Neural cell (in vitro differentiated cells): ENCODE measurements at regions not wholly inside any gene's neighbourhood (a gene's known extent, or its start where the extent isn't known, plus 50 kb on each side); places are given as distances from the start of the nearest gene placed in this dataset.

ENCODE experiments used
- H2AFZ ChIP-seq: fragments of 200-600, 300-800 bp; sonication (generic), shearing (Covaris generic); 2 replicates; pipeline ENCODE4 v1.6.0; 2014; ENCODE audit warnings: low read depth, mild to moderate bottlenecking, antibody characterized with exemption, low read length, moderate library complexity
- H3F3A ChIP-seq: fragments of 200-600 bp; shearing (Covaris generic); 2 replicates; pipeline ENCODE4 v1.6.1; 2016; ENCODE audit warnings: mild to moderate bottlenecking, moderate library complexity, mixed read lengths, antibody characterized with exemption, low read length; ENCODE audit not compliant: insufficient read depth, poor library complexity, severe bottlenecking
- H3K27ac ChIP-seq: fragments of 200-600, 300-800 bp; sonication (generic), shearing (Covaris generic); 2 replicates; pipeline ENCODE4 v1.5.1; 2014; ENCODE audit warnings: mild to moderate bottlenecking, low read length, moderate library complexity
- H3K27me3 ChIP-seq: fragments of 300-800, 200-600 bp; sonication (generic), shearing (Covaris generic); 2 replicates; pipeline ENCODE4 v1.6.0; 2014; ENCODE audit warnings: mild to moderate bottlenecking, low read depth, low read length, moderate library complexity; ENCODE audit not compliant: insufficient read depth
- H3K36me3 ChIP-seq: fragments of 300-800, 200-600 bp; sonication (generic), shearing (Covaris generic); 2 replicates; pipeline ENCODE4 v1.5.1; 2014; ENCODE audit warnings: mild to moderate bottlenecking, antibody characterized with exemption, low read length, moderate library complexity; ENCODE audit not compliant: insufficient read depth
- H3K4me2 ChIP-seq: fragments of 300-800, 200-600 bp; sonication (generic), shearing (Covaris generic); 2 replicates; pipeline ENCODE4 v1.6.0; 2014; ENCODE audit warnings: mild to moderate bottlenecking, low read length
- H3K4me3 ChIP-seq: fragments of 300-800, 200-600 bp; sonication (generic), shearing (Covaris generic); 2 replicates; pipeline ENCODE4 v1.5.1; 2014; ENCODE audit warnings: mild to moderate bottlenecking, low read length, moderate library complexity
- H3K79me2 ChIP-seq: fragments of 200-600 bp; shearing (Covaris generic); replicated peaks from 2 replicates; pipeline ENCODE4 v1.6.0; 2014; ENCODE audit warnings: mild to moderate bottlenecking, low read length, moderate library complexity; ENCODE audit not compliant: insufficient read depth
- H3K9ac ChIP-seq: fragments of 300-800, 200-600 bp; sonication (generic), shearing (Covaris generic); 2 replicates; pipeline ENCODE4 v1.6.1; 2016; ENCODE audit warnings: mild to moderate bottlenecking, low read length, mixed read lengths
- H3K9me2 ChIP-seq: fragments of 200-600 bp; shearing (Covaris generic); 2 replicates; pipeline ENCODE4 v1.6.1; 2016; ENCODE audit warnings: mild to moderate bottlenecking, low read length, mixed read lengths; ENCODE audit not compliant: insufficient read depth
- H3K9me3 ChIP-seq: fragments of 200-600, 300-800 bp; sonication (generic), shearing (Covaris generic); 2 replicates; pipeline ENCODE4 v1.6.1; 2016; ENCODE audit warnings: mild to moderate bottlenecking, mixed run types, low read length, moderate library complexity, mixed read lengths
- H4K20me1 ChIP-seq: fragments of 200-600 bp; shearing (Covaris generic); 2 replicates; pipeline ENCODE4 v1.6.1; 2016; ENCODE audit warnings: mild to moderate bottlenecking, mixed run types; ENCODE audit not compliant: insufficient read depth
- EP300 ChIP-seq: fragments of 450-650 bp; conservative IDR thresholded peaks from 2 replicates; pipeline ENCODE4 v1.6.1; 2014; ENCODE audit warnings: antibody characterized with exemption, mild to moderate bottlenecking, moderate library complexity; ENCODE audit not compliant: poor library complexity, severe bottlenecking
- EZH2 ChIP-seq: fragments of 200-600, 300-800 bp; shearing (Covaris generic), sonication (generic); IDR thresholded peaks from 2 replicates; pipeline ENCODE4 v1.6.1; 2014; ENCODE audit warnings: antibody characterized with exemption, low read length, borderline replicate concordance, mild to moderate bottlenecking; ENCODE audit not compliant: insufficient read depth, poor library complexity, severe bottlenecking
- MXI1 ChIP-seq: fragments of 450-650 bp; conservative IDR thresholded peaks from 2 replicates; pipeline ENCODE4 v1.6.1; 2014; ENCODE audit warnings: antibody characterized with exemption, mild to moderate bottlenecking; ENCODE audit not compliant: poor library complexity, severe bottlenecking
- POLR2AphosphoS5 ChIP-seq: IDR thresholded peaks from 2 replicates; pipeline ENCODE4 v1.6.1; 2012
- RAD21 ChIP-seq: fragments of 450-650 bp; conservative IDR thresholded peaks from 2 replicates; pipeline ENCODE4 v1.6.1; 2014; ENCODE audit warnings: antibody characterized with exemption, mild to moderate bottlenecking, moderate library complexity
- SMC3 ChIP-seq: fragments of 450-650 bp; conservative IDR thresholded peaks from 2 replicates; pipeline ENCODE4 v1.6.1; 2014; ENCODE audit warnings: antibody characterized with exemption, mild to moderate bottlenecking, moderate library complexity; ENCODE audit not compliant: poor library complexity
- TAF1 ChIP-seq: IDR thresholded peaks from 2 replicates; pipeline ENCODE4 v1.6.1; 2012; ENCODE audit warnings: low read depth
- TF ChIP-seq, protein P1 (sequence below): IDR thresholded peaks from 2 replicates; pipeline ENCODE4 v1.6.1; 2012; ENCODE audit warnings: borderline replicate concordance
- TF ChIP-seq, protein P2 (sequence below): fragments of 450-650 bp; IDR thresholded peaks from 2 replicates; pipeline ENCODE4 v1.5.1; 2014; ENCODE audit warnings: antibody characterized with exemption, mild to moderate bottlenecking, moderate library complexity; ENCODE audit not compliant: poor library complexity, severe bottlenecking

DNA sequence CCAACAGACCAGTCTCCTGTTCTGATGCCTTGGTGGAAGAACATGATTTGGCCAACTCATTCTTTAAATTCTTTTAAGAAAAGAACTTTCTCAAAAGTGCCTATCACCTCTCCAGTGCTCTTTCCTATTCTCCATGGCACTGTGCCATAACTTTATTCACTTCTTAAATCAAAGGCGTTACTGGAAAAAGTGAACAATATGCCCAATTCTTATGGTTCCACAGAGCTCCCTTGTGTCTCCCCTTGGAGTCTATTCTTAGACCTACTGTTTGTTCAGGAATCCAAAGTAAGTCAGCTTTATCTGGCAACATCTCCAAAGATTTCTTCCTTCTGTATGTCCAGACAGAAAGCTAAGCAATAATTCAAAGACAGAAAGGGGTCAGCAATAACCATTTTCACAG lies 111.9 kb upstream of the MAGI3 start:
- no peak overlapping the region for H3K4me3 ChIP-seq
- no peaks in the 10 kb centered on the region for H3K36me3 ChIP-seq
- TF ChIP-seq SMC3 (no peak), EZH2 (no peak), RAD21 (no peak), MXI1 (no peak)
- TF ChIP-seq, protein P1, sequence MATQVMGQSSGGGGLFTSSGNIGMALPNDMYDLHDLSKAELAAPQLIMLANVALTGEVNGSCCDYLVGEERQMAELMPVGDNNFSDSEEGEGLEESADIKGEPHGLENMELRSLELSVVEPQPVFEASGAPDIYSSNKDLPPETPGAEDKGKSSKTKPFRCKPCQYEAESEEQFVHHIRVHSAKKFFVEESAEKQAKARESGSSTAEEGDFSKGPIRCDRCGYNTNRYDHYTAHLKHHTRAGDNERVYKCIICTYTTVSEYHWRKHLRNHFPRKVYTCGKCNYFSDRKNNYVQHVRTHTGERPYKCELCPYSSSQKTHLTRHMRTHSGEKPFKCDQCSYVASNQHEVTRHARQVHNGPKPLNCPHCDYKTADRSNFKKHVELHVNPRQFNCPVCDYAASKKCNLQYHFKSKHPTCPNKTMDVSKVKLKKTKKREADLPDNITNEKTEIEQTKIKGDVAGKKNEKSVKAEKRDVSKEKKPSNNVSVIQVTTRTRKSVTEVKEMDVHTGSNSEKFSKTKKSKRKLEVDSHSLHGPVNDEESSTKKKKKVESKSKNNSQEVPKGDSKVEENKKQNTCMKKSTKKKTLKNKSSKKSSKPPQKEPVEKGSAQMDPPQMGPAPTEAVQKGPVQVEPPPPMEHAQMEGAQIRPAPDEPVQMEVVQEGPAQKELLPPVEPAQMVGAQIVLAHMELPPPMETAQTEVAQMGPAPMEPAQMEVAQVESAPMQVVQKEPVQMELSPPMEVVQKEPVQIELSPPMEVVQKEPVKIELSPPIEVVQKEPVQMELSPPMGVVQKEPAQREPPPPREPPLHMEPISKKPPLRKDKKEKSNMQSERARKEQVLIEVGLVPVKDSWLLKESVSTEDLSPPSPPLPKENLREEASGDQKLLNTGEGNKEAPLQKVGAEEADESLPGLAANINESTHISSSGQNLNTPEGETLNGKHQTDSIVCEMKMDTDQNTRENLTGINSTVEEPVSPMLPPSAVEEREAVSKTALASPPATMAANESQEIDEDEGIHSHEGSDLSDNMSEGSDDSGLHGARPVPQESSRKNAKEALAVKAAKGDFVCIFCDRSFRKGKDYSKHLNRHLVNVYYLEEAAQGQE: no peak
- TF ChIP-seq, protein P2, sequence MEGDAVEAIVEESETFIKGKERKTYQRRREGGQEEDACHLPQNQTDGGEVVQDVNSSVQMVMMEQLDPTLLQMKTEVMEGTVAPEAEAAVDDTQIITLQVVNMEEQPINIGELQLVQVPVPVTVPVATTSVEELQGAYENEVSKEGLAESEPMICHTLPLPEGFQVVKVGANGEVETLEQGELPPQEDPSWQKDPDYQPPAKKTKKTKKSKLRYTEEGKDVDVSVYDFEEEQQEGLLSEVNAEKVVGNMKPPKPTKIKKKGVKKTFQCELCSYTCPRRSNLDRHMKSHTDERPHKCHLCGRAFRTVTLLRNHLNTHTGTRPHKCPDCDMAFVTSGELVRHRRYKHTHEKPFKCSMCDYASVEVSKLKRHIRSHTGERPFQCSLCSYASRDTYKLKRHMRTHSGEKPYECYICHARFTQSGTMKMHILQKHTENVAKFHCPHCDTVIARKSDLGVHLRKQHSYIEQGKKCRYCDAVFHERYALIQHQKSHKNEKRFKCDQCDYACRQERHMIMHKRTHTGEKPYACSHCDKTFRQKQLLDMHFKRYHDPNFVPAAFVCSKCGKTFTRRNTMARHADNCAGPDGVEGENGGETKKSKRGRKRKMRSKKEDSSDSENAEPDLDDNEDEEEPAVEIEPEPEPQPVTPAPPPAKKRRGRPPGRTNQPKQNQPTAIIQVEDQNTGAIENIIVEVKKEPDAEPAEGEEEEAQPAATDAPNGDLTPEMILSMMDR: no peak
- no peaks in the 10 kb centered on the region for H3K9me2 ChIP-seq
- H3K9me3 ChIP-seq: no peaks in the 10 kb centered on the region
- H3K27ac ChIP-seq: no peak overlapping the region
- no peaks in the 10 kb centered on the region for H3K79me2 ChIP-seq
- H2AFZ ChIP-seq: no peak overlapping the region
- H3F3A ChIP-seq: no peaks in the 10 kb centered on the region
- H3K4me2 ChIP-seq: no peak overlapping the region
- H3K9ac ChIP-seq: no peak overlapping the region
- no peaks in the 10 kb centered on the region for H3K27me3 ChIP-seq
- no peaks in the 10 kb centered on the region for H4K20me1 ChIP-seq

DNA sequence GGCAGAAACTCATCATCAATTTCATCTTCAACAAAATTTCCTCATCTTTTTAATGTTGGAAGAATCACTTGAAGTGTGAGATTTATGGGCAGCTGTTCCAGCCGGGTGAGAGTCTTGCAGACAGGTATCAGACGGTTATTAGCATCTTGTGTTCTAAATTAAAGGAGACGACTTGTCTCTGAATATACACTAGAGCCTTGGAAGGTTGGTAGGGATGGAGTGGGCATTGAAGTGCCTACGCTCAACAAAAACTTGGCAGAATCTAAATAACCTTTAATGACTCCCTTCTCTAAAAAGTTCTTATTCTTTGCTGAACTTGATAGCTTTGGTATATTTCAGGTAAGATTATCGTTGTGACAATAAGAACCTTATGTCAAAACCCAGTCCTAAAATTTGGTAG lies 111.5 kb upstream of the MAGI3 start:
- Histone ChIP-seq H3K9me3 (no peaks in the 10 kb centered on the region), H3K9me2 (no peaks in the 10 kb centered on the region), H3F3A (no peaks in the 10 kb centered on the region), H3K36me3 (no peaks in the 10 kb centered on the region), H3K4me3 (no peak overlapping the region), H3K4me2 (no peak overlapping the region), H3K79me2 (no peaks in the 10 kb centered on the region), H4K20me1 (no peaks in the 10 kb centered on the region), H2AFZ (no peak overlapping the region), H3K27me3 (no peaks in the 10 kb centered on the region), H3K27ac (no peak overlapping the region), H3K9ac (no peak overlapping the region)
- TF ChIP-seq EZH2 (no peak), EP300 (no peak), MXI1 (no peak), POLR2AphosphoS5 (no peak), SMC3 (no peak), RAD21 (no peak), TAF1 (no peak)
- TF ChIP-seq, protein P1: no peak
- TF ChIP-seq, protein P2: no peak
